ENCODE measurements at regions not wholly inside any gene's neighbourhood (a gene's known extent, or its start where the extent isn't known, plus 50 kb on each side); places are given as distances from the start of the nearest gene placed in this dataset.

GRCh38 chr11:29312812-29313211 lies 704.0 kb downstream of the KCNA4 start:
- no peaks in the 10 kb centered on the region for H3K9me3 ChIP-seq (ENCODE audit: control insufficient read depth in 3 of 3, low read length in 3 of 3)
- no peak overlapping the region for H3K27ac ChIP-seq (ENCODE audit: low read depth, low read length)
- no peaks in the 10 kb centered on the region for H3K27me3 ChIP-seq (ENCODE audit: control insufficient read depth in 3 of 3, insufficient read depth in 3 of 3, low read length in 3 of 3)
- H3K36me3 ChIP-seq (ENCODE audit: control insufficient read depth in 3 of 3, insufficient read depth in 3 of 3, low read length in 3 of 3): no peaks in the 10 kb centered on the region
- no peak overlapping the region for H3K9ac ChIP-seq (ENCODE audit: low read depth in 1 of 3, low read length in 3 of 3)
- no peaks in the 10 kb centered on the region for H3K4me1 ChIP-seq (ENCODE audit: control insufficient read depth in 3 of 3, insufficient read depth in 3 of 3, low read length in 3 of 3)
- H3K4me3 ChIP-seq (ENCODE audit: low read length in 3 of 3): no peak overlapping the region

GRCh38 chr11:29310725-29311342 lies 706.0 kb downstream of the KCNA4 start:
- H3K27me3 ChIP-seq (ENCODE audit: control insufficient read depth in 3 of 3, insufficient read depth in 3 of 3, low read length in 3 of 3): no peaks in the 10 kb centered on the region
- no peaks in the 10 kb centered on the region for H3K4me1 ChIP-seq (ENCODE audit: control insufficient read depth in 3 of 3, insufficient read depth in 3 of 3, low read length in 3 of 3)
- no peak overlapping the region for H3K4me3 ChIP-seq (ENCODE audit: low read length in 3 of 3)
- H3K36me3 ChIP-seq (ENCODE audit: control insufficient read depth in 3 of 3, insufficient read depth in 3 of 3, low read length in 3 of 3): no peaks in the 10 kb centered on the region
- no peaks in the 10 kb centered on the region for H3K9me3 ChIP-seq (ENCODE audit: control insufficient read depth in 3 of 3, low read length in 3 of 3)
- H3K9ac ChIP-seq (ENCODE audit: low read depth in 1 of 3, low read length in 3 of 3): no peak overlapping the region
- no peak overlapping the region for H3K27ac ChIP-seq (ENCODE audit: low read depth, low read length)

DNA sequence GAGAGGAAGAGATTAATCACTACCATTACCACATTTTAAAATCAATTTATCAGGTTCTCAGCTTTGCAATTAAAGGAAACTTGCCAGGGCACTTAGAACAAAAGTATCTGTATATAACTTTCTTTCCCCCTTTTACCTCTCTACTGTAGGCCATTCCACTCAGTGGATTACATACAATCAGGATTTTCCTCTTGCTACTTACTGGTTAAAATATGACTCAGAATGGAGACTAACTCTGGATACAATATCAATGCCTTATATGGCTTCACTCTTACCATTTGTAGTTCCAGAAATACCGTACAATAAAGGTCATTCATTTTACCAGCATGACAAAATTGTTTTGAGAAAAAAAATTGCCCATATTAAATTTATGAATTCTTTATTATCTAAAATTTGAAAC lies 706.8 kb downstream of the KCNA4 start:
- no peak overlapping the region for H3K4me3 ChIP-seq (ENCODE audit: low read length in 3 of 3)
- H3K9ac ChIP-seq (ENCODE audit: low read depth in 1 of 3, low read length in 3 of 3): no peak overlapping the region
- no peaks in the 10 kb centered on the region for H3K36me3 ChIP-seq (ENCODE audit: control insufficient read depth in 3 of 3, insufficient read depth in 3 of 3, low read length in 3 of 3)
- H3K27ac ChIP-seq (ENCODE audit: low read depth, low read length): no peak overlapping the region
- no peaks in the 10 kb centered on the region for H3K9me3 ChIP-seq (ENCODE audit: control insufficient read depth in 3 of 3, low read length in 3 of 3)
- no peaks in the 10 kb centered on the region for H3K27me3 ChIP-seq (ENCODE audit: control insufficient read depth in 3 of 3, insufficient read depth in 3 of 3, low read length in 3 of 3)
- H3K4me1 ChIP-seq (ENCODE audit: control insufficient read depth in 3 of 3, insufficient read depth in 3 of 3, low read length in 3 of 3): no peaks in the 10 kb centered on the region

DNA sequence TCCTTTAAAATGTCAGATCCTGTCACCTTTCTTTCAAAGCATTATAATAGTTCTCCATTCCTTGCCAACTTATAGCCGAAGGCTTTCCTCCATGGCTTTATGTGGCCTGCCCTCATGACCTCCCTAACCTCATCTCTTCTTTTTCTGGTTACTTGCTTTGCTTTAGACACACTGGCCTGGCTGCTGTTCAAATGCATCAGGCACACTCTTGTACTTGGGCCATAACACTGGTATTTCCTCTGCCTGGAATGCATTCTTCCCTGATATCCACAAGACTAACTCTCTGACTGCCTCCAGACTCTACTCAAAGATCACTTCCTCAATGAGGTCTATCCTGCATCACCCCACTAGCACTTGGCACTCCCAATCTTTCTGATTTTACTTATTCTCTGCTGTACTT lies 710.3 kb downstream of the KCNA4 start:
- H3K4me1 ChIP-seq (ENCODE audit: control insufficient read depth in 3 of 3, insufficient read depth in 3 of 3, low read length in 3 of 3): no peaks in the 10 kb centered on the region
- H3K4me3 ChIP-seq (ENCODE audit: low read length in 3 of 3): no peak overlapping the region
- no peaks in the 10 kb centered on the region for H3K27me3 ChIP-seq (ENCODE audit: control insufficient read depth in 3 of 3, insufficient read depth in 3 of 3, low read length in 3 of 3)
- no peak overlapping the region for H3K9ac ChIP-seq (ENCODE audit: low read depth in 1 of 3, low read length in 3 of 3)
- H3K36me3 ChIP-seq (ENCODE audit: control insufficient read depth in 3 of 3, insufficient read depth in 3 of 3, low read length in 3 of 3): no peaks in the 10 kb centered on the region
- no peaks in the 10 kb centered on the region for H3K9me3 ChIP-seq (ENCODE audit: control insufficient read depth in 3 of 3, low read length in 3 of 3)
- no peak overlapping the region for H3K27ac ChIP-seq (ENCODE audit: low read depth, low read length)

DNA sequence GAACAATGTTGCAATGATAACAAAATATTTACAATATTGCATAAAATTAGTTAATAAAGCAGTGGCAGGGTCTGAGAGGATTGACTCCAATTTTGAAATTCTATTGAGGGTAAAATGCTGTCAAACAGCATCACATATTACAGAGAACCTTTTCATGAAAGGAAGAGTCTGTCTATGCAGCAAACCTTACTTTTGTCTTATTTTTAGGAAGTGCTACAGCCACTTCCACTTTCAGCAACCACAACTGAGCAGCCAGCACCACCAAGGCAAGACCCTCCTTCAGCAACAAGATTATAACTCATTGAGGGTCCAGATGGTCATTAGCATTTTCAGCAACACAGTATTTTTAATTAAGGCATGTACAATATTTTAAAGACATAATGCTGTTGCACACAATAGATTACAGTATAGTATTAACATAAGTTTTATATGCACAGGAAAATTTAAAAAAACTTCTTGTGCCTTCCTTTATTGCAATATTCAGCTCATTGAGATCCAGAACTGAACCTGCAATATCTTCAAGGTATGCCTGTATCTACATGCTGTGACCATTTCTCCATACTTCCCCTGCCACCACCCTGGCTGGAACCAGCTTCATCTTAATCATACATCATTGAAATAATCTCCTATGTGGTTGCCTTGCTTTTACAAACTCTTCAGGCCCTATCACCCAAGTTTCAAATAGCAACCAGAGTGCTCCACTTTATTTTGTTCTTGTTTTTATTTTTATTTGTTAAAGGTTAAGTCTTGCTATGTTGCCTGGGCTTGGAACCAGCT lies 711.2 kb downstream of the KCNA4 start:
- no peak overlapping the region for H3K9ac ChIP-seq (ENCODE audit: low read depth in 1 of 3, low read length in 3 of 3)
- no peak overlapping the region for H3K4me3 ChIP-seq (ENCODE audit: low read length in 3 of 3)
- H3K27me3 ChIP-seq (ENCODE audit: control insufficient read depth in 3 of 3, insufficient read depth in 3 of 3, low read length in 3 of 3): no peaks in the 10 kb centered on the region
- H3K27ac ChIP-seq (ENCODE audit: low read depth, low read length): no peak overlapping the region
- no peaks in the 10 kb centered on the region for H3K9me3 ChIP-seq (ENCODE audit: control insufficient read depth in 3 of 3, low read length in 3 of 3)
- H3K36me3 ChIP-seq (ENCODE audit: control insufficient read depth in 3 of 3, insufficient read depth in 3 of 3, low read length in 3 of 3): no peaks in the 10 kb centered on the region
- H3K4me1 ChIP-seq (ENCODE audit: control insufficient read depth in 3 of 3, insufficient read depth in 3 of 3, low read length in 3 of 3): no peaks in the 10 kb centered on the region

- Histone ChIP-seq H3K4me3 (ENCODE audit: low read length in 3 of 3) (no peak overlapping the region), H3K9me3 (ENCODE audit: control insufficient read depth in 3 of 3, low read length in 3 of 3) (no peaks in the 10 kb centered on the region), H3K4me1 (ENCODE audit: control insufficient read depth in 3 of 3, insufficient read depth in 3 of 3, low read length in 3 of 3) (no peaks in the 10 kb centered on the region), H3K36me3 (ENCODE audit: control insufficient read depth in 3 of 3, insufficient read depth in 3 of 3, low read length in 3 of 3) (no peaks in the 10 kb centered on the region), H3K27ac (ENCODE audit: low read depth, low read length) (no peak overlapping the region), H3K9ac (ENCODE audit: low read depth in 1 of 3, low read length in 3 of 3) (no peak overlapping the region), H3K27me3 (ENCODE audit: control insufficient read depth in 3 of 3, insufficient read depth in 3 of 3, low read length in 3 of 3) (no peaks in the 10 kb centered on the region)
Measured at GRCh38 chr11:29300420-29300819, 716.4 kb downstream of the KCNA4 start.

DNA sequence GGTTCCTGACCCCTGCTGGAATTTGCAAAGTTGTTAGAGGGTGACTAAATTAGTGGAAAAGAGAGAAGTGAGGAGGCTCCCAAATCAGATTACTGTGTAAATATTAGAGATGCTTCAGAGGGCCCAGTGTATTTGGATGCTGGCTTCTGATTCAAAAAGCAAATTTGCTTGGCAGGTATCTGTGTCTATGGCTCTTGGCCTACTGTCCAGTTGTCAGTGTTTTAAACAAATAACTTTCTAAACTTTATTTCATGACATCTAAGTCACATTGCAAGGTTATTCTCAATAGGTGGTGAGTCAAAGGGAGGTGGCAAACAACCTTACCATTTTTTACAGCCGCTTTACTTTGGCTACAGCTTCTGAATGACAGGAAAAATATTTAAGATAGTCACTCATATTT lies 720.1 kb downstream of the KCNA4 start:
- Histone ChIP-seq H3K4me1 (ENCODE audit: control insufficient read depth in 3 of 3, insufficient read depth in 3 of 3, low read length in 3 of 3) (no peaks in the 10 kb centered on the region), H3K9ac (ENCODE audit: low read depth in 1 of 3, low read length in 3 of 3) (no peak overlapping the region), H3K4me3 (ENCODE audit: low read length in 3 of 3) (no peak overlapping the region), H3K9me3 (ENCODE audit: control insufficient read depth in 3 of 3, low read length in 3 of 3) (no peaks in the 10 kb centered on the region), H3K36me3 (ENCODE audit: control insufficient read depth in 3 of 3, insufficient read depth in 3 of 3, low read length in 3 of 3) (no peaks in the 10 kb centered on the region), H3K27ac (ENCODE audit: low read depth, low read length) (no peak overlapping the region), H3K27me3 (ENCODE audit: control insufficient read depth in 3 of 3, insufficient read depth in 3 of 3, low read length in 3 of 3) (no peaks in the 10 kb centered on the region)

GRCh38 chr11:29293825-29294224 lies 723.0 kb downstream of the KCNA4 start:
- no peak overlapping the region for H3K4me3 ChIP-seq (ENCODE audit: low read length in 3 of 3)
- H3K9ac ChIP-seq (ENCODE audit: low read depth in 1 of 3, low read length in 3 of 3): no peak overlapping the region
- H3K9me3 ChIP-seq (ENCODE audit: control insufficient read depth in 3 of 3, low read length in 3 of 3): no peaks in the 10 kb centered on the region
- no peak overlapping the region for H3K27ac ChIP-seq (ENCODE audit: low read depth, low read length)
- H3K36me3 ChIP-seq (ENCODE audit: control insufficient read depth in 3 of 3, insufficient read depth in 3 of 3, low read length in 3 of 3): no peaks in the 10 kb centered on the region
- H3K27me3 ChIP-seq (ENCODE audit: control insufficient read depth in 3 of 3, insufficient read depth in 3 of 3, low read length in 3 of 3): no peaks in the 10 kb centered on the region
- no peaks in the 10 kb centered on the region for H3K4me1 ChIP-seq (ENCODE audit: control insufficient read depth in 3 of 3, insufficient read depth in 3 of 3, low read length in 3 of 3)

- no peaks in the 10 kb centered on the region for H3K4me1 ChIP-seq (ENCODE audit: control insufficient read depth in 3 of 3, insufficient read depth in 3 of 3, low read length in 3 of 3)
- H3K9me3 ChIP-seq (ENCODE audit: control insufficient read depth in 3 of 3, low read length in 3 of 3): no peaks in the 10 kb centered on the region
- H3K27ac ChIP-seq (ENCODE audit: low read depth, low read length): no peak overlapping the region
- no peak overlapping the region for H3K9ac ChIP-seq (ENCODE audit: low read depth in 1 of 3, low read length in 3 of 3)
- no peak overlapping the region for H3K4me3 ChIP-seq (ENCODE audit: low read length in 3 of 3)
- H3K36me3 ChIP-seq (ENCODE audit: control insufficient read depth in 3 of 3, insufficient read depth in 3 of 3, low read length in 3 of 3): no peaks in the 10 kb centered on the region
- no peaks in the 10 kb centered on the region for H3K27me3 ChIP-seq (ENCODE audit: control insufficient read depth in 3 of 3, insufficient read depth in 3 of 3, low read length in 3 of 3)
Measured at GRCh38 chr11:29282088-29282487, 734.7 kb downstream of the KCNA4 start.

DNA sequence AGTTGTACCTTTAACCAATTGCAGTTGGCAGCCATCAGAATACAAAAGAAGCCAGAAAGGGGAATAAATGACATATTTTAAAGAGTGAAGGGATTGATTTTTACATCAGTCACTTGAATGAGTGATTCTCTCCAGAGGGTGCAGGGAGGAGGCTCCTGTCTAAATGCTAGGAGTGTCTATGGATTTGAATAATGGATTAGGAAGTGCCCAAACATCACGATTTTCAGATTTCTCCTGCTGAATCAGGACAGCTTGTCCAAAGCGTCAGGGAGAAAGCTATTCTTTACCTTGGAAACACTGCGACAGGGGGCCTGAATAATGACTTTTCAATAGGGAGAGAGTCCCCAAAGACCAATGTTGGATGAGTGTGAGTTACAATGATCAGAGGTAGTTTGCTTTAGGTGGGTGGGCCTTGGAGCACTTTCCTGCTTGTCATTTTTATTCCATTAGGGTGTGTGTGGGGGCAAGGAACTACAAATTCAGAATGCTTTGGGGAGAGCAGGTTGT lies 735.5 kb downstream of the KCNA4 start:
- Histone ChIP-seq H3K4me1 (ENCODE audit: control insufficient read depth in 3 of 3, insufficient read depth in 3 of 3, low read length in 3 of 3) (no peaks in the 10 kb centered on the region), H3K36me3 (ENCODE audit: control insufficient read depth in 3 of 3, insufficient read depth in 3 of 3, low read length in 3 of 3) (no peaks in the 10 kb centered on the region), H3K9ac (ENCODE audit: low read depth in 1 of 3, low read length in 3 of 3) (no peak overlapping the region), H3K27ac (ENCODE audit: low read depth, low read length) (no peak overlapping the region), H3K9me3 (ENCODE audit: control insufficient read depth in 3 of 3, low read length in 3 of 3) (no peaks in the 10 kb centered on the region), H3K27me3 (ENCODE audit: control insufficient read depth in 3 of 3, insufficient read depth in 3 of 3, low read length in 3 of 3) (no peaks in the 10 kb centered on the region), H3K4me3 (ENCODE audit: low read length in 3 of 3) (no peak overlapping the region)
